ENCODE measurements at regions not wholly inside any gene's neighbourhood (a gene's known extent, or its start where the extent isn't known, plus 50 kb on each side); places are given as distances from the start of the nearest gene placed in this dataset.

- POLR2A ChIA-PET (ENCODE audit: unreplicated experiment) = no interaction called here
- H3F3A ChIP-seq (ENCODE audit: insufficient read depth, low read depth) = peaks cover 41% of the 10 kb centered on the region
- no TSS peak for BruUV-seq (replicated peaks)
Observed at GRCh38 chr12:65609359-65609771, 214.9 kb upstream of the HMGA2 start.

GRCh38 chr12:65611396-65611795, 212.9 kb upstream of the HMGA2 start:
- ChIA-PET CTCF (no interaction called here), POLR2A (ENCODE audit: unreplicated experiment) (no interaction called here)
- Histone ChIP-seq H3K79me2 (ENCODE audit: low read depth) (no peaks in the 10 kb centered on the region), H3K4me2 (no peak overlapping the region), H3F3A (ENCODE audit: insufficient read depth, low read depth) (peaks cover 33% of the 10 kb centered on the region; the same call in 1 of the 2 replicates), H3K9me2 (ENCODE audit: insufficient read depth) (no peaks in the 10 kb centered on the region), H4K20me1 (ENCODE audit: insufficient read depth) (no peaks in the 10 kb centered on the region), H3K9me3 (ENCODE audit: insufficient read depth, low read depth) (peaks cover 17% of the 10 kb centered on the region), H3K4me3 (no peak overlapping the region), H3K27ac (no peak overlapping the region), H2AFZ (no peak overlapping the region), H3K36me3 (ENCODE audit: low read depth) (0 out of 2 replicates have a peak, but pooled peaks cover 7% of the 10 kb centered on the region), H3K27me3 (ENCODE audit: insufficient read depth, low read depth) (no peaks in the 10 kb centered on the region), H3K4me1 (replicated peaks; ENCODE audit: insufficient read depth) (peaks cover 44% of the 10 kb centered on the region)
- intact Hi-C loops (cut with micrococcal nuclease; ENCODE audit: unreplicated experiment) = no loop called here
- no TSS peak for BruUV-seq (replicated peaks)
- no peak for TF ChIP-seq EZH2 (IDR thresholded peaks at IDR 0.05; ENCODE audit: low read depth)
- TF ChIP-seq CTCF (conservative IDR thresholded peaks at IDR 0.05) = no peak
- DNase-seq = no peak

More at GRCh38 chr12:65609359-65609771, 214.9 kb upstream of the HMGA2 start:
- Histone ChIP-seq H3K4me1 (replicated peaks; ENCODE audit: insufficient read depth) (peaks cover 64% of the 10 kb centered on the region), H3K9me2 (ENCODE audit: insufficient read depth) (no peaks in the 10 kb centered on the region), H3K79me2 (ENCODE audit: low read depth) (no peaks in the 10 kb centered on the region), H3K36me3 (ENCODE audit: low read depth) (0 out of 2 replicates have a peak, but pooled peaks cover 7% of the 10 kb centered on the region), H3K4me2 (peak overlapping the region; percentile 6; the same call in 1 of the 2 replicates), H3K27me3 (ENCODE audit: insufficient read depth, low read depth) (no peaks in the 10 kb centered on the region), H4K20me1 (ENCODE audit: insufficient read depth) (no peaks in the 10 kb centered on the region), H2AFZ (no peak overlapping the region), H3K27ac (peak overlapping the region; percentile 68), H3K4me3 (no peak overlapping the region), H3K9me3 (ENCODE audit: insufficient read depth, low read depth) (peaks cover 12% of the 10 kb centered on the region)
- intact Hi-C loops (cut with micrococcal nuclease; ENCODE audit: unreplicated experiment) = no loop called here
- 0 out of 2 replicates have a peak, but pooled peaks have one; percentile 21 for TF ChIP-seq CTCF (conservative IDR thresholded peaks at IDR 0.05)
- no peak for TF ChIP-seq EZH2 (IDR thresholded peaks at IDR 0.05; ENCODE audit: low read depth)
- peak in 1 of 2 experiments; percentile 84 for DNase-seq
- CTCF ChIA-PET = no interaction called here

- H3K4me2 ChIP-seq = no peak overlapping the region
- H3K27ac ChIP-seq = no peak overlapping the region
- peaks cover 33% of the 10 kb centered on the region for H3K4me1 ChIP-seq (replicated peaks; ENCODE audit: insufficient read depth)
- CTCF ChIA-PET = interaction anchor here (0.6 to 0.7 kb wide), 2 partner anchors 19 to 380 kb away, joined by 3 read pairs; no protein-coding TSS in a partner anchor
- no peak overlapping the region for H3K4me3 ChIP-seq
- peaks cover 25% of the 10 kb centered on the region; the same call in 1 of the 2 replicates for H3F3A ChIP-seq (ENCODE audit: insufficient read depth, low read depth)
- no peaks in the 10 kb centered on the region for H3K9me2 ChIP-seq (ENCODE audit: insufficient read depth)
- no peak for DNase-seq
- no peaks in the 10 kb centered on the region for H3K79me2 ChIP-seq (ENCODE audit: low read depth)
- H3K9me3 ChIP-seq (ENCODE audit: insufficient read depth, low read depth) = peaks cover 17% of the 10 kb centered on the region
- H4K20me1 ChIP-seq (ENCODE audit: insufficient read depth) = no peaks in the 10 kb centered on the region
- TF ChIP-seq EZH2 (IDR thresholded peaks at IDR 0.05; ENCODE audit: low read depth) (no peak), CTCF (conservative IDR thresholded peaks at IDR 0.05) (no peak)
- intact Hi-C loops (cut with micrococcal nuclease; ENCODE audit: unreplicated experiment) = no loop called here
- H3K36me3 ChIP-seq (ENCODE audit: low read depth) = 0 out of 2 replicates have a peak, but pooled peaks cover 7% of the 10 kb centered on the region
- POLR2A ChIA-PET (ENCODE audit: unreplicated experiment) = interaction anchor here (0.6 kb wide), 1 partner anchor 47 kb away, joined by 4 read pairs; no protein-coding TSS in a partner anchor
- no peak overlapping the region for H2AFZ ChIP-seq
- H3K27me3 ChIP-seq (ENCODE audit: insufficient read depth, low read depth) = no peaks in the 10 kb centered on the region
- no TSS peak for BruUV-seq (replicated peaks)
Observed at GRCh38 chr12:65612440-65612839, 211.8 kb upstream of the HMGA2 start.

All from PC-9 (cell line).